PC-3 (cell line): ENCODE measurements at regions not wholly inside any gene's neighbourhood (a gene's known extent, or its start where the extent isn't known, plus 50 kb on each side); places are given as distances from the start of the nearest gene placed in this dataset.
A peak's percentile ranks its signal among the peaks of the same experiment; 100 is the strongest.

Source experiments
- ATAC-seq: fragments of 200-7000 bp; cut with Tn5 transposase; 2 replicates; pipeline ENCODE4 v1.9.1; 2020; ENCODE audit warnings: mild to moderate bottlenecking, moderate library complexity
- BruUV-seq: library from RNA; stranded (reverse); fragments of 400-500 nt; replicated peaks from 2 replicates; lab custom pipeline; 2021; lab: Mats Ljungman, UMichigan
- CTCF ChIA-PET: fragments of 300-600 bp; sonication (Branson Sonifier 250); formaldehyde crosslinking; loops from one replicate; lab custom pipeline; 2022; ENCODE audit warnings: antibody characterized with exemption; lab: Charles Lee
- POLR2A ChIA-PET: fragments of 300-600 bp; sonication (Branson Sonifier 250); formaldehyde crosslinking; loops from one replicate; lab custom pipeline; 2022; ENCODE audit warnings: antibody characterized with exemption; ENCODE audit not compliant: unreplicated experiment; lab: Charles Lee
- DNase-seq: peaks from one replicate; pipeline ENCODE4 v3.0.0-alpha.2; 2015
- H2AFZ ChIP-seq: fragments of 300-600 bp; sonication (generic); 2 replicates; pipeline ENCODE4 v1.6.0; 2016; ENCODE audit warnings: antibody characterized with exemption, low read length
- H3F3A ChIP-seq: fragments of 300-600 bp; sonication (generic); one replicate; pipeline ENCODE4 v1.6.0; 2017; ENCODE audit warnings: antibody characterized with exemption, low read length, control low read depth, mild to moderate bottlenecking; ENCODE audit not compliant: unreplicated experiment
- H3K27ac ChIP-seq: fragments of 300-600 bp; sonication (generic); 2 replicates; pipeline ENCODE4 v1.5.1; 2016; ENCODE audit warnings: mild to moderate bottlenecking, low read length
- H3K27me3 ChIP-seq: fragments of 300-600 bp; sonication (generic); 2 replicates; pipeline ENCODE4 v1.6.1; 2016; ENCODE audit warnings: low read length, mixed read lengths
- H3K36me3 ChIP-seq: fragments of 300-600 bp; sonication (generic); 2 replicates; pipeline ENCODE4 v1.6.1; 2016; ENCODE audit warnings: low read depth, mixed run types, low read length, mixed read lengths
- H3K4me1 ChIP-seq: fragments of 300-600 bp; sonication (generic); 2 replicates; pipeline ENCODE4 v1.5.1; 2016; ENCODE audit warnings: low read length; ENCODE audit not compliant: insufficient read depth
- H3K4me2 ChIP-seq: fragments of 300-600 bp; sonication (generic); 2 replicates; pipeline ENCODE4 v1.6.0; 2016; ENCODE audit warnings: low read length
- H3K4me3 ChIP-seq: fragments of 300-600 bp; sonication (generic); 2 replicates; pipeline ENCODE4 v1.5.1; 2016; ENCODE audit warnings: mild to moderate bottlenecking, low read length, mixed read lengths
- H3K79me2 ChIP-seq: fragments of 300-600 bp; sonication (generic); 2 replicates; pipeline ENCODE4 v1.6.1; 2017; ENCODE audit warnings: low read length, mixed read lengths
- H3K9ac ChIP-seq: fragments of 300-600 bp; sonication (generic); 2 replicates; pipeline ENCODE4 v1.6.0; 2016; ENCODE audit warnings: mild to moderate bottlenecking, low read length
- H3K9me2 ChIP-seq: fragments of 300-600 bp; sonication (generic); replicated peaks from 2 replicates; pipeline ENCODE4 v1.6.1; 2016; ENCODE audit warnings: mixed run types, low read length, mixed read lengths
- H3K9me3 ChIP-seq: fragments of 300-600 bp; sonication (generic); 2 replicates; pipeline ENCODE4 v1.6.1; 2016; ENCODE audit warnings: low read length, mixed read lengths
- H4K20me1 ChIP-seq: fragments of 300-600 bp; sonication (generic); 2 replicates; pipeline ENCODE4 v1.6.1; 2016; ENCODE audit warnings: low read length, mixed read lengths
- CTCF ChIP-seq: fragments of 300-600 bp; sonication (generic); conservative IDR thresholded peaks from 2 replicates; pipeline ENCODE4 v1.5.1; 2017; ENCODE audit warnings: antibody characterized with exemption, low read depth, mild to moderate bottlenecking, low read length
- EZH2 ChIP-seq: fragments of 300-600 bp; sonication (generic); IDR thresholded peaks from one replicate; pipeline ENCODE4 v1.6.1; 2017; ENCODE audit warnings: antibody characterized with exemption, mild to moderate bottlenecking, low read length; ENCODE audit not compliant: unreplicated experiment
- EZH2phosphoT487 ChIP-seq: fragments of 300-600 bp; sonication (generic); IDR thresholded peaks from 2 replicates; pipeline ENCODE4 v1.6.1; 2018; ENCODE audit warnings: mild to moderate bottlenecking, antibody characterized with exemption, low read length, borderline replicate concordance
- intact Hi-C: fragments of 100-400 bp; cut with micrococcal nuclease; formaldehyde crosslinking; loops from 2 replicates; pipeline ENCODE4 v1.9.0; 2023

GRCh38 chr16:49019831-49020230, 261.8 kb downstream of the CBLN1 start:
- no peaks in the 10 kb centered on the region for H3F3A ChIP-seq
- no peak overlapping the region for H3K9ac ChIP-seq
- H3K4me2 ChIP-seq: 0 out of 2 replicates have a peak overlapping the region, but pooled peaks have one; percentile 20
- DNase-seq (peak; percentile 13), ATAC-seq (peak; percentile 17)
- no peak overlapping the region; the same call in 1 of the 2 replicates for H2AFZ ChIP-seq
- H3K4me1 ChIP-seq: peaks cover 47% of the 10 kb centered on the region
- TF ChIP-seq EZH2 (no peak), CTCF (no peak), EZH2phosphoT487 (no peak)
- CTCF ChIA-PET: no interaction called here
- H3K9me2 ChIP-seq: no peaks in the 10 kb centered on the region
- H3K79me2 ChIP-seq: no peaks in the 10 kb centered on the region
- no peaks in the 10 kb centered on the region for H3K36me3 ChIP-seq
- H4K20me1 ChIP-seq: no peaks in the 10 kb centered on the region
- no peak overlapping the region for H3K4me3 ChIP-seq
- H3K9me3 ChIP-seq: no peaks in the 10 kb centered on the region
- POLR2A ChIA-PET: no interaction called here
- no peaks in the 10 kb centered on the region for H3K27me3 ChIP-seq
- intact Hi-C loops: no loop called here
- H3K27ac ChIP-seq: no peak overlapping the region
- no TSS peak for BruUV-seq

GRCh38 chr16:49019081-49019633, 262.5 kb downstream of the CBLN1 start:
- Histone ChIP-seq H4K20me1 (no peaks in the 10 kb centered on the region), H3K9me3 (no peaks in the 10 kb centered on the region), H3K4me3 (no peak overlapping the region), H3F3A (no peaks in the 10 kb centered on the region), H3K27ac (no peak overlapping the region), H3K4me2 (peak overlapping the region; percentile 16; the same call in 1 of the 2 replicates), H3K36me3 (no peaks in the 10 kb centered on the region), H3K9ac (no peak overlapping the region), H3K9me2 (no peaks in the 10 kb centered on the region), H2AFZ (no peak overlapping the region), H3K4me1 (peaks cover 47% of the 10 kb centered on the region), H3K27me3 (no peaks in the 10 kb centered on the region), H3K79me2 (no peaks in the 10 kb centered on the region)
- CTCF ChIA-PET: no interaction called here
- no TSS peak for BruUV-seq
- no peak for ATAC-seq
- intact Hi-C loops: no loop called here
- POLR2A ChIA-PET: no interaction called here
- DNase-seq: no peak
- TF ChIP-seq EZH2phosphoT487 (no peak), EZH2 (no peak), CTCF (no peak)

GRCh38 chr16:49018259-49018931, 263.2 kb downstream of the CBLN1 start:
- ATAC-seq (no peak), DNase-seq (no peak)
- H3F3A ChIP-seq: no peaks in the 10 kb centered on the region
- no peak overlapping the region for H2AFZ ChIP-seq
- no peaks in the 10 kb centered on the region for H3K9me3 ChIP-seq
- H3K27me3 ChIP-seq: no peaks in the 10 kb centered on the region
- ChIA-PET CTCF (no interaction called here), POLR2A (no interaction called here)
- H4K20me1 ChIP-seq: no peaks in the 10 kb centered on the region
- intact Hi-C loops: no loop called here
- BruUV-seq: no TSS peak
- no peaks in the 10 kb centered on the region for H3K36me3 ChIP-seq
- H3K4me1 ChIP-seq: peaks cover 42% of the 10 kb centered on the region
- H3K79me2 ChIP-seq: no peaks in the 10 kb centered on the region
- no peaks in the 10 kb centered on the region for H3K9me2 ChIP-seq
- no peak for TF ChIP-seq EZH2
- no peak for TF ChIP-seq CTCF
- H3K4me2 ChIP-seq: no peak overlapping the region
- no peak overlapping the region for H3K4me3 ChIP-seq
- H3K27ac ChIP-seq: no peak overlapping the region
- no peak overlapping the region for H3K9ac ChIP-seq
